ENCODE measurements at regions not wholly inside any gene's neighbourhood (a gene's known extent, or its start where the extent isn't known, plus 50 kb on each side); places are given as distances from the start of the nearest gene placed in this dataset.

DNA sequence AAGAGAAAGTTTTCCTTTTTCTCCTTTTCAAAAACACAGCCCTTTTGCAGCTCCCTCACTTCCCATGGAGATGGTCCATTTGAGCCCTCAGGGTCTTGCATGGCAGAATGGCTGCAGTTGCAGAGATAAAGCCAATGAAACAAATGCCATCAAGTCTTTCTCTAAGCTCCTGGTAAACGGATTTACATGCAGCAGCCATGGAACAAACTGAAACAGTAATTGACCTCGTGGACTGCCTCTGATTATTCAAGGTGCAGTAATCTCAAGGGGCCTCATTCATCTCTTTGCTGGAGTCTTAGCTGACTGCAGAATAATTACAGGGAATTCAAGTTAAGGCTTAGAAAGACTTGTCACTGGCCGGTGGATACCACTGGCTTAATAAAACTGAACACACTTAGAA, 125.1 kb downstream of the SQOR start (continued):
- TF ChIP-seq KDM1A (IDR thresholded peaks at IDR 0.05; ENCODE audit: borderline replicate concordance, low read length) (no peak), TAF1 (IDR thresholded peaks at IDR 0.05; ENCODE audit: low read depth, low read length) (no peak), RXRA (IDR thresholded peaks at IDR 0.05; ENCODE audit: insufficient read depth, low read depth, low read length) (no peak), SP1 (IDR thresholded peaks at IDR 0.05; ENCODE audit: low read depth, low read length) (no peak), SUZ12 (IDR thresholded peaks at IDR 0.05; ENCODE audit: low read length) (no peak)
- TF ChIP-seq, protein P1, sequence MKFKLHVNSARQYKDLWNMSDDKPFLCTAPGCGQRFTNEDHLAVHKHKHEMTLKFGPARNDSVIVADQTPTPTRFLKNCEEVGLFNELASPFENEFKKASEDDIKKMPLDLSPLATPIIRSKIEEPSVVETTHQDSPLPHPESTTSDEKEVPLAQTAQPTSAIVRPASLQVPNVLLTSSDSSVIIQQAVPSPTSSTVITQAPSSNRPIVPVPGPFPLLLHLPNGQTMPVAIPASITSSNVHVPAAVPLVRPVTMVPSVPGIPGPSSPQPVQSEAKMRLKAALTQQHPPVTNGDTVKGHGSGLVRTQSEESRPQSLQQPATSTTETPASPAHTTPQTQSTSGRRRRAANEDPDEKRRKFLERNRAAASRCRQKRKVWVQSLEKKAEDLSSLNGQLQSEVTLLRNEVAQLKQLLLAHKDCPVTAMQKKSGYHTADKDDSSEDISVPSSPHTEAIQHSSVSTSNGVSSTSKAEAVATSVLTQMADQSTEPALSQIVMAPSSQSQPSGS (IDR thresholded peaks at IDR 0.05; ENCODE audit: low read length) = no peak

Measured in H1 (cell line).